PFSK-1 (cell line): ENCODE measurements at regions not wholly inside any gene's neighbourhood (a gene's known extent, or its start where the extent isn't known, plus 50 kb on each side); places are given as distances from the start of the nearest gene placed in this dataset.

ENCODE experiments used
- POLR2AphosphoS5 ChIP-seq: IDR thresholded peaks from 2 replicates; pipeline ENCODE4 v1.6.1; 2012; ENCODE audit warnings: low read depth, mild to moderate bottlenecking, control low read depth, low read length, moderate library complexity
- REST ChIP-seq, 2 experiments: IDR thresholded peaks; 2 replicates each; pipeline versions ENCODE4 v1.6.1 to v1.8.0; 2011 to 2012; ENCODE audit warnings: low read depth in 2 of 2, low read length in 2 of 2, control low read depth in 1 of 2, inconsistent platforms in 1 of 2, mild to moderate bottlenecking in 1 of 2, moderate library complexity in 1 of 2; ENCODE audit not compliant: insufficient read depth in 1 of 2

GRCh38 chr2:236726701-236727450 is 157.3 kb downstream of the ACKR3 start:
- TF ChIP-seq REST (IDR thresholded peaks at IDR 0.05; ENCODE audit: insufficient read depth in 1 of 2, low read depth in 2 of 2, low read length in 2 of 2), result no peak
- no peak for TF ChIP-seq POLR2AphosphoS5
